HEK293 (cell line): ENCODE measurements at regions not wholly inside any gene's neighbourhood (a gene's known extent, or its start where the extent isn't known, plus 50 kb on each side); places are given as distances from the start of the nearest gene placed in this dataset.

ENCODE experiments used
- CTCF ChIA-PET: fragments of 350-600 bp; formaldehyde crosslinking; extraction: SDS; loops from one replicate; lab custom pipeline; 2021; ENCODE audit warnings: antibody characterized with exemption; lab: Yijun Ruan, JAX
- POLR2A ChIA-PET: fragments of 300-600 bp; formaldehyde crosslinking; extraction: SDS; loops from one replicate; lab custom pipeline; 2020; ENCODE audit warnings: antibody characterized with exemption, inconsistent platforms; lab: Yijun Ruan, JAX
- H3K27ac ChIP-seq: fragments of 200-500 bp; sonication (Bioruptor generic); 2 replicates; pipeline ENCODE4 v1.5.1; 2014; ENCODE audit warnings: low read depth, low read length, control low read depth, inconsistent platforms; ENCODE audit errors: extremely low read depth
- H3K36me3 ChIP-seq, 2 experiments: fragments of 200-500 bp in 1 of 2; sonication (Bioruptor generic) in 1 of 2; 1 replicate in 1 of 2; 2 replicates in 1 of 2; pipeline ENCODE4 v1.5.1; 2014 to 2017; ENCODE audit warnings: inconsistent platforms in 2 of 2, low read length in 2 of 2; ENCODE audit not compliant: control insufficient read depth in 2 of 2, insufficient read depth in 1 of 2
- H3K4me1 ChIP-seq: fragments of 200-500 bp; sonication (Bioruptor generic); 2 replicates; pipeline ENCODE4 v1.5.1; 2014; ENCODE audit warnings: mild to moderate bottlenecking, low read length, inconsistent platforms; ENCODE audit not compliant: control insufficient read depth, insufficient read depth
- H3K4me3 ChIP-seq: 2 replicates; pipeline ENCODE4 v1.5.1; 2011; ENCODE audit warnings: low read depth, mild to moderate bottlenecking, control low read depth, low read length, moderate library complexity
- H3K9me3 ChIP-seq: fragments of 200-500 bp; sonication (Bioruptor generic); 2 replicates; pipeline ENCODE4 v1.5.1; 2014; ENCODE audit warnings: low read depth, low read length, inconsistent platforms; ENCODE audit not compliant: control insufficient read depth, insufficient read depth
- GFI1B ChIP-seq: fragments of 450-650 bp; formaldehyde crosslinking; IDR thresholded peaks from 2 replicates; pipeline ENCODE4 v1.5.1; 2016; ENCODE audit warnings: missing biosample characterization, missing genetic modification characterization
- GLIS1 ChIP-seq: fragments of 450-650 bp; formaldehyde crosslinking; IDR thresholded peaks from 2 replicates; pipeline ENCODE4 v1.5.1; 2016; ENCODE audit warnings: missing biosample characterization, missing genetic modification characterization
- HOXC10 ChIP-seq: sonication (generic); formaldehyde crosslinking; IDR thresholded peaks from 2 replicates; pipeline ENCODE4 v1.8.1; 2023; ENCODE audit warnings: mild to moderate bottlenecking, missing genetic modification reagents
- IKZF3 ChIP-seq: fragments of 450-650 bp; IDR thresholded peaks from 2 replicates; pipeline ENCODE4 v1.5.0; 2018; ENCODE audit warnings: missing biosample characterization, mild to moderate bottlenecking, missing genetic modification characterization, moderate library complexity
- OVOL3 ChIP-seq: fragments of 450-650 bp; formaldehyde crosslinking; IDR thresholded peaks from 2 replicates; pipeline ENCODE4 v1.5.1; 2016; ENCODE audit warnings: missing biosample characterization, missing genetic modification characterization
- SCRT1 ChIP-seq: fragments of 450-650 bp; formaldehyde crosslinking; IDR thresholded peaks from 2 replicates; pipeline ENCODE4 v1.5.1; 2016; ENCODE audit warnings: missing biosample characterization, missing genetic modification characterization, borderline replicate concordance
- SP3 ChIP-seq: fragments of 450-650 bp; formaldehyde crosslinking; IDR thresholded peaks from 2 replicates; pipeline ENCODE4 v1.5.1; 2016; ENCODE audit warnings: missing biosample characterization, missing genetic modification characterization
- ZBTB17 ChIP-seq: fragments of 450-650 bp; formaldehyde crosslinking; IDR thresholded peaks from 2 replicates; pipeline ENCODE4 v1.5.1; 2016; ENCODE audit warnings: missing biosample characterization, missing genetic modification characterization
- ZNF16 ChIP-seq: fragments of 450-650 bp; formaldehyde crosslinking; IDR thresholded peaks from 2 replicates; pipeline ENCODE4 v1.5.1; 2016; ENCODE audit warnings: low read depth, missing biosample characterization, missing genetic modification characterization
- ZNF239 ChIP-seq: fragments of 450-650 bp; formaldehyde crosslinking; IDR thresholded peaks from 2 replicates; pipeline ENCODE4 v1.5.1; 2016; ENCODE audit warnings: missing biosample characterization, missing genetic modification characterization
- ZNF274 ChIP-seq, 2 experiments: fragments of 200-500 bp in 1 of 2; fragments of 450-650 bp in 1 of 2; sonication (Bioruptor generic) in 1 of 2; formaldehyde crosslinking in 1 of 2; IDR thresholded peaks; 2 replicates each; pipeline versions ENCODE4 v1.5.1 to v1.6.1; 2014 to 2016; ENCODE audit warnings: borderline replicate concordance in 1 of 2, inconsistent platforms in 1 of 2, low read length in 1 of 2, missing biosample characterization in 1 of 2, missing genetic modification characterization in 1 of 2
- ZNF292 ChIP-seq: fragments of 450-650 bp; formaldehyde crosslinking; IDR thresholded peaks from 2 replicates; pipeline ENCODE4 v1.5.1; 2016; ENCODE audit warnings: low read depth, missing biosample characterization, missing genetic modification characterization, borderline replicate concordance
- ZNF335 ChIP-seq: fragments of 450-650 bp; formaldehyde crosslinking; conservative IDR thresholded peaks from 2 replicates; pipeline ENCODE4 v1.5.1; 2016; ENCODE audit warnings: missing biosample characterization, missing genetic modification characterization
- ZNF341 ChIP-seq: fragments of 450-650 bp; formaldehyde crosslinking; IDR thresholded peaks from 2 replicates; pipeline ENCODE4; 2016; ENCODE audit warnings: low read depth, missing biosample characterization, missing genetic modification characterization
- ZNF426 ChIP-seq: fragments of 450-650 bp; formaldehyde crosslinking; IDR thresholded peaks from 2 replicates; pipeline ENCODE4 v1.5.1; 2017; ENCODE audit warnings: missing biosample characterization, missing genetic modification characterization, mild to moderate bottlenecking, inconsistent platforms, moderate library complexity
- ZNF521 ChIP-seq: fragments of 450-650 bp; formaldehyde crosslinking; IDR thresholded peaks from 2 replicates; pipeline ENCODE4 v1.5.1; 2017; ENCODE audit warnings: missing biosample characterization, mild to moderate bottlenecking, missing genetic modification characterization
- ZNF747 ChIP-seq: fragments of 450-650 bp; formaldehyde crosslinking; IDR thresholded peaks from 2 replicates; pipeline ENCODE4 v1.5.1; 2016; ENCODE audit warnings: missing biosample characterization, missing genetic modification characterization
- TF ChIP-seq, protein P1 (sequence below): fragments of 450-650 bp; formaldehyde crosslinking; IDR thresholded peaks from 2 replicates; pipeline ENCODE4 v1.5.1; 2017; ENCODE audit warnings: missing biosample characterization, mild to moderate bottlenecking, missing genetic modification characterization, moderate library complexity
- TF ChIP-seq, protein P2 (sequence below): fragments of 450-650 bp; formaldehyde crosslinking; IDR thresholded peaks from 2 replicates; pipeline ENCODE4 v1.5.1; 2017; ENCODE audit warnings: missing biosample characterization, missing genetic modification characterization
- TF ChIP-seq, protein P3 (sequence below): sonication (generic); formaldehyde crosslinking; IDR thresholded peaks from 2 replicates; pipeline ENCODE4 v1.8.1; 2022; ENCODE audit warnings: mild to moderate bottlenecking, moderate library complexity, missing genetic modification reagents
- TF ChIP-seq, protein P4 (sequence below): fragments of 450-650 bp; formaldehyde crosslinking; IDR thresholded peaks from 2 replicates; pipeline ENCODE4 v1.5.1; 2016; ENCODE audit warnings: missing biosample characterization, missing genetic modification characterization
- TF ChIP-seq, protein P5 (sequence below): fragments of 450-650 bp; formaldehyde crosslinking; IDR thresholded peaks from 2 replicates; pipeline ENCODE4 v1.5.1; 2016; ENCODE audit warnings: missing biosample characterization, missing genetic modification characterization
- TF ChIP-seq, protein P6 (sequence below): fragments of 450-650 bp; formaldehyde crosslinking; IDR thresholded peaks from 2 replicates; pipeline ENCODE4 v1.5.1; 2016; ENCODE audit warnings: missing biosample characterization, missing genetic modification characterization

DNA sequence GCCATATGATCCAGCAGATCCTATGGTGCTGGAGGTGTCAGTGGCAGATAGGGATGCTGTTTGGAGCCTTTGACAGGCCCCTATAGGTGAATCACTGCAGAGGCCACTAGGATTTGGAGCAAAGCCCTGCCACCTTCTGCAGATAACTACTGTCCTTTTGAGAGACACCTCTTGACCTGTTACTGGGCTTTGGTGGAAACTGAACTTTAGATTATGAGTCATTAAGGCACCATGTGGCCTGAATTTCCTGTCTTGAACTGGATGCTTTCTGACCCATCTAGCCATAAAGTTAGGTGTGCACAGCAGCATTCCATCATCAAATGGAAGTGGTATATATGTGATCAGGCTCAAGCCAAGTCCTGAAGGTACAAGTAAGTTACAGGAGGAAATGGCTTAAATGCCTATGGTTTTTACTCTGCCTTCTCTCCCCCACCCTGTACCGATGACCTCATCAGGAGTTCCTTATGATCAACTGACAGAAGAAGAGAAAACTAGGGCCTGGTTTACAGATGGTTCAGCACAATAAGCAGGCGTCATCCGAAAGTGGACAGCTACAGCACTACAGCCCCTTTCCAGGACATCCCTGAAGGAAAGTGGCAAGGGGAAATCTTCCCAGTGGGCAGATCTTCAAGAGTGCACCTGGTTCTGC lies 565.6 kb upstream of the AGTR1 start (continued):
- TF ChIP-seq ZNF16 = no peak

DNA sequence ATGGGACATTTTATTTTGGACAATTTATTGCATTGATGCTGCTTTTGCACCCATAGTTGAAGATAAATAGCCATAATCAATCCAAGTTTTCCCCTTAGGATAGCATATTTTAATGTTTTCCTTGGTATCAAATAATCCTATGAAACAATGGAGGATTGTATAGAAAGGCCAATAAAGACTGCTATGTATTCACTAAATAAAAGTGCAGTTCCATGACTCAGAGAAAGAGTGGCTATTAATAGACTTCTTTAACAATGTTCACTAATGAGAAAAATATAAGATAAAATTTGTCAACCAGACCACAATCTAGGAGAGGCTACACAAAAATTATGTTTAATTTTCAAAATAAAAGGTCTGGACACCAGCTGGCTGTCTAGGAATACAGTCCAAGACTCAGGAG lies 560.9 kb upstream of the AGTR1 start:
- H3K4me1 ChIP-seq = no peaks in the 10 kb centered on the region
- no peak overlapping the region for H3K27ac ChIP-seq
- no peaks in the 10 kb centered on the region for H3K9me3 ChIP-seq
- POLR2A ChIA-PET = no interaction called here
- H3K4me3 ChIP-seq = no peak overlapping the region
- CTCF ChIA-PET = interaction anchor here (0.7 kb wide), 1 partner anchor 330 kb away, joined by 3 read pairs; no protein-coding TSS in a partner anchor
- no peak for TF ChIP-seq ZNF521 (tag by site-specific recombination)
- no peak for TF ChIP-seq ZBTB17 (tag by site-specific recombination)
- no peak for TF ChIP-seq IKZF3
- TF ChIP-seq OVOL3 = no peak
- TF ChIP-seq ZNF747 = no peak
- TF ChIP-seq ZNF426 = no peak
- TF ChIP-seq, protein P1, sequence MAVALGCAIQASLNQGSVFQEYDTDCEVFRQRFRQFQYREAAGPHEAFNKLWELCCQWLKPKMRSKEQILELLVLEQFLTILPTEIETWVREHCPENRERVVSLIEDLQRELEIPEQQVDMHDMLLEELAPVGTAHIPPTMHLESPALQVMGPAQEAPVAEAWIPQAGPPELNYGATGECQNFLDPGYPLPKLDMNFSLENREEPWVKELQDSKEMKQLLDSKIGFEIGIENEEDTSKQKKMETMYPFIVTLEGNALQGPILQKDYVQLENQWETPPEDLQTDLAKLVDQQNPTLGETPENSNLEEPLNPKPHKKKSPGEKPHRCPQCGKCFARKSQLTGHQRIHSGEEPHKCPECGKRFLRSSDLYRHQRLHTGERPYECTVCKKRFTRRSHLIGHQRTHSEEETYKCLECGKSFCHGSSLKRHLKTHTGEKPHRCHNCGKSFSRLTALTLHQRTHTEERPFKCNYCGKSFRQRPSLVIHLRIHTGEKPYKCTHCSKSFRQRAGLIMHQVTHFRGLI = no peak
- TF ChIP-seq GFI1B (tag by site-specific recombination) = no peak
- TF ChIP-seq ZNF341 = no peak
- TF ChIP-seq, protein P2, sequence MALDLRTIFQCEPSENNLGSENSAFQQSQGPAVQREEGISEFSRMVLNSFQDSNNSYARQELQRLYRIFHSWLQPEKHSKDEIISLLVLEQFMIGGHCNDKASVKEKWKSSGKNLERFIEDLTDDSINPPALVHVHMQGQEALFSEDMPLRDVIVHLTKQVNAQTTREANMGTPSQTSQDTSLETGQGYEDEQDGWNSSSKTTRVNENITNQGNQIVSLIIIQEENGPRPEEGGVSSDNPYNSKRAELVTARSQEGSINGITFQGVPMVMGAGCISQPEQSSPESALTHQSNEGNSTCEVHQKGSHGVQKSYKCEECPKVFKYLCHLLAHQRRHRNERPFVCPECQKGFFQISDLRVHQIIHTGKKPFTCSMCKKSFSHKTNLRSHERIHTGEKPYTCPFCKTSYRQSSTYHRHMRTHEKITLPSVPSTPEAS (tag by site-specific recombination) = no peak
- no peak for TF ChIP-seq ZNF335 (tag by site-specific recombination)
- TF ChIP-seq ZNF239 = no peak
- no peak for TF ChIP-seq ZNF16
- no peak for TF ChIP-seq SP3 (tag by site-specific recombination)
- TF ChIP-seq ZNF292 (tag by site-specific recombination) = no peak
- no peak for TF ChIP-seq GLIS1 (tag by site-specific recombination)
- no peaks in the 10 kb centered on the region for H3K36me3 ChIP-seq

DNA sequence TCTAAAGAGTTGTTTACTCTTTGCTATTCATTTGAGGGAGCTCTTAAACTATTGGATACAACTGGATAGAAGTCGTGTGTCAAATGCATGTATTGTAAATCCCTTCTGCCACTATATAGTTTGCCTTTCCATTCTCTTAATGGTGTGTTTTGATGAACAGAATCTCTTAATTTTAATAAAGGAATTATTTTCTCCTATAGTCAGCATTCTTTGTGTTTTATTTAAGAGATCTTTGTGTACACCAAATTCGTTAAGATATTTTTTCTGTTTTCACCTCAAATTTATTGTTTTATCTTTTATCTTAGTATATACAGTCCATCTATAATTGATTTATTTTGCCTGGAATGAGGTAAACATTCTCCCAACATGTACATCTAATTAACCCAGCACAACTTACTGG lies 551.5 kb upstream of the AGTR1 start:
- no peaks in the 10 kb centered on the region for H3K4me1 ChIP-seq
- H3K9me3 ChIP-seq = no peaks in the 10 kb centered on the region
- ChIA-PET POLR2A (no interaction called here), CTCF (no interaction called here)
- no peaks in the 10 kb centered on the region for H3K36me3 ChIP-seq
- H3K27ac ChIP-seq = no peak overlapping the region
- no peak overlapping the region for H3K4me3 ChIP-seq
- TF ChIP-seq, protein P3, sequence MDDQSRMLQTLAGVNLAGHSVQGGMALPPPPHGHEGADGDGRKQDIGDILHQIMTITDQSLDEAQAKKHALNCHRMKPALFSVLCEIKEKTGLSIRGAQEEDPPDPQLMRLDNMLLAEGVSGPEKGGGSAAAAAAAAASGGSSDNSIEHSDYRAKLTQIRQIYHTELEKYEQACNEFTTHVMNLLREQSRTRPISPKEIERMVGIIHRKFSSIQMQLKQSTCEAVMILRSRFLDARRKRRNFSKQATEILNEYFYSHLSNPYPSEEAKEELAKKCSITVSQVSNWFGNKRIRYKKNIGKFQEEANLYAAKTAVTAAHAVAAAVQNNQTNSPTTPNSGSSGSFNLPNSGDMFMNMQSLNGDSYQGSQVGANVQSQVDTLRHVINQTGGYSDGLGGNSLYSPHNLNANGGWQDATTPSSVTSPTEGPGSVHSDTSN (CRISPR knock-in tag) = no peak
- TF ChIP-seq, protein P4, sequence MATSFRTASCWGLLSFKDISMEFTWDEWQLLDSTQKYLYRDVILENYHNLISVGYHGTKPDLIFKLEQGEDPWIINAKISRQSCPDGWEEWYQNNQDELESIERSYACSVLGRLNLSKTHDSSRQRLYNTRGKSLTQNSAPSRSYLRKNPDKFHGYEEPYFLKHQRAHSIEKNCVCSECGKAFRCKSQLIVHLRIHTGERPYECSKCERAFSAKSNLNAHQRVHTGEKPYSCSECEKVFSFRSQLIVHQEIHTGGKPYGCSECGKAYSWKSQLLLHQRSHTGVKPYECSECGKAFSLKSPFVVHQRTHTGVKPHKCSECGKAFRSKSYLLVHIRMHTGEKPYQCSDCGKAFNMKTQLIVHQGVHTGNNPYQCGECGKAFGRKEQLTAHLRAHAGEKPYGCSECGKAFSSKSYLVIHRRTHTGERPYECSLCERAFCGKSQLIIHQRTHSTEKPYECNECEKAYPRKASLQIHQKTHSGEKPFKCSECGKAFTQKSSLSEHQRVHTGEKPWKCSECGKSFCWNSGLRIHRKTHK (tag by site-specific recombination) = no peak
- TF ChIP-seq, protein P5, sequence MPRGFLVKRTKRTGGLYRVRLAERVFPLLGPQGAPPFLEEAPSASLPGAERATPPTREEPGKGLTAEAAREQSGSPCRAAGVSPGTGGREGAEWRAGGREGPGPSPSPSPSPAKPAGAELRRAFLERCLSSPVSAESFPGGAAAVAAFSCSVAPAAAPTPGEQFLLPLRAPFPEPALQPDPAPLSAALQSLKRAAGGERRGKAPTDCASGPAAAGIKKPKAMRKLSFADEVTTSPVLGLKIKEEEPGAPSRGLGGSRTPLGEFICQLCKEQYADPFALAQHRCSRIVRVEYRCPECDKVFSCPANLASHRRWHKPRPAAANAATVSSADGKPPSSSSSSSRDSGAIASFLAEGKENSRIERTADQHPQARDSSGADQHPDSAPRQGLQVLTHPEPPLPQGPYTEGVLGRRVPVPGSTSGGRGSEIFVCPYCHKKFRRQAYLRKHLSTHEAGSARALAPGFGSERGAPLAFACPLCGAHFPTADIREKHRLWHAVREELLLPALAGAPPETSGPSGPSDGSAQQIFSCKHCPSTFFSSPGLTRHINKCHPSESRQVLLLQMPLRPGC (tag by site-specific recombination) = no peak
- TF ChIP-seq, protein P6, sequence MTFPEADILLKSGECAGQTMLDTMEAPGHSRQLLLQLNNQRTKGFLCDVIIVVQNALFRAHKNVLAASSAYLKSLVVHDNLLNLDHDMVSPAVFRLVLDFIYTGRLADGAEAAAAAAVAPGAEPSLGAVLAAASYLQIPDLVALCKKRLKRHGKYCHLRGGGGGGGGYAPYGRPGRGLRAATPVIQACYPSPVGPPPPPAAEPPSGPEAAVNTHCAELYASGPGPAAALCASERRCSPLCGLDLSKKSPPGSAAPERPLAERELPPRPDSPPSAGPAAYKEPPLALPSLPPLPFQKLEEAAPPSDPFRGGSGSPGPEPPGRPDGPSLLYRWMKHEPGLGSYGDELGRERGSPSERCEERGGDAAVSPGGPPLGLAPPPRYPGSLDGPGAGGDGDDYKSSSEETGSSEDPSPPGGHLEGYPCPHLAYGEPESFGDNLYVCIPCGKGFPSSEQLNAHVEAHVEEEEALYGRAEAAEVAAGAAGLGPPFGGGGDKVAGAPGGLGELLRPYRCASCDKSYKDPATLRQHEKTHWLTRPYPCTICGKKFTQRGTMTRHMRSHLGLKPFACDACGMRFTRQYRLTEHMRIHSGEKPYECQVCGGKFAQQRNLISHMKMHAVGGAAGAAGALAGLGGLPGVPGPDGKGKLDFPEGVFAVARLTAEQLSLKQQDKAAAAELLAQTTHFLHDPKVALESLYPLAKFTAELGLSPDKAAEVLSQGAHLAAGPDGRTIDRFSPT = no peak
- TF ChIP-seq ZNF274 (IDR thresholded peaks at IDR 0.05; ENCODE audit: low read length) (no peak), ZNF274 (tag by site-specific recombination; IDR thresholded peaks at IDR 0.05; ENCODE audit: borderline replicate concordance) (no peak), SCRT1 (no peak), HOXC10 (CRISPR knock-in tag) (no peak)
